ENCODE measurements at regions not wholly inside any gene's neighbourhood (a gene's known extent, or its start where the extent isn't known, plus 50 kb on each side); places are given as distances from the start of the nearest gene placed in this dataset.

GRCh38 chr10:36057180-36057579, 415.1 kb upstream of the FZD8 start:
- Histone ChIP-seq H3K4me3 (ENCODE audit: low read depth in 1 of 2, low read length in 2 of 2) (no peak overlapping the region), H3K9me3 (ENCODE audit: control insufficient read depth in 1 of 2, low read length in 2 of 2) (peaks cover 0 to 7% of the 10 kb centered on the region in 2 donors), H3K4me1 (ENCODE audit: control insufficient read depth in 1 of 2, insufficient read depth in 2 of 2, low read length in 2 of 2) (no peaks in the 10 kb centered on the region), H3K27me3 (ENCODE audit: control insufficient read depth in 1 of 2, insufficient read depth in 2 of 2, low read length in 2 of 2) (no peaks in the 10 kb centered on the region), H3K36me3 (ENCODE audit: control insufficient read depth in 1 of 2, insufficient read depth in 2 of 2, low read length in 2 of 2) (no peaks in the 10 kb centered on the region), H3K9ac (ENCODE audit: low read depth in 1 of 2, low read length in 2 of 2) (no peak overlapping the region), H3K27ac (ENCODE audit: low read depth, low read length) (no peak overlapping the region)

GRCh38 chr10:36053775-36054174, 411.7 kb upstream of the FZD8 start:
- no peaks in the 10 kb centered on the region for H3K36me3 ChIP-seq (ENCODE audit: control insufficient read depth in 1 of 2, insufficient read depth in 2 of 2, low read length in 2 of 2)
- H3K27me3 ChIP-seq (ENCODE audit: control insufficient read depth in 1 of 2, insufficient read depth in 2 of 2, low read length in 2 of 2) = no peaks in the 10 kb centered on the region
- H3K4me3 ChIP-seq (ENCODE audit: low read depth in 1 of 2, low read length in 2 of 2) = no peak overlapping the region
- peaks cover 0 to 7% of the 10 kb centered on the region in 2 donors for H3K9me3 ChIP-seq (ENCODE audit: control insufficient read depth in 1 of 2, low read length in 2 of 2)
- no peak overlapping the region for H3K27ac ChIP-seq (ENCODE audit: low read depth, low read length)
- no peaks in the 10 kb centered on the region for H3K4me1 ChIP-seq (ENCODE audit: control insufficient read depth in 1 of 2, insufficient read depth in 2 of 2, low read length in 2 of 2)
- H3K9ac ChIP-seq (ENCODE audit: low read depth in 1 of 2, low read length in 2 of 2) = no peak overlapping the region

GRCh38 chr10:36053271-36053670, 411.2 kb upstream of the FZD8 start:
- Histone ChIP-seq H3K36me3 (ENCODE audit: control insufficient read depth in 1 of 2, insufficient read depth in 2 of 2, low read length in 2 of 2) (no peaks in the 10 kb centered on the region), H3K27me3 (ENCODE audit: control insufficient read depth in 1 of 2, insufficient read depth in 2 of 2, low read length in 2 of 2) (no peaks in the 10 kb centered on the region), H3K4me3 (ENCODE audit: low read depth in 1 of 2, low read length in 2 of 2) (no peak overlapping the region), H3K9me3 (ENCODE audit: control insufficient read depth in 1 of 2, low read length in 2 of 2) (peaks cover 0 to 7% of the 10 kb centered on the region in 2 donors), H3K27ac (ENCODE audit: low read depth, low read length) (no peak overlapping the region), H3K4me1 (ENCODE audit: control insufficient read depth in 1 of 2, insufficient read depth in 2 of 2, low read length in 2 of 2) (no peaks in the 10 kb centered on the region), H3K9ac (ENCODE audit: low read depth in 1 of 2, low read length in 2 of 2) (no peak overlapping the region)

GRCh38 chr10:36051500-36051991, 409.4 kb upstream of the FZD8 start:
- H3K36me3 ChIP-seq (ENCODE audit: control insufficient read depth in 1 of 2, insufficient read depth in 2 of 2, low read length in 2 of 2) = no peaks in the 10 kb centered on the region
- H3K9ac ChIP-seq (ENCODE audit: low read depth in 1 of 2, low read length in 2 of 2) = no peak overlapping the region
- H3K9me3 ChIP-seq (ENCODE audit: control insufficient read depth in 1 of 2, low read length in 2 of 2) = peaks cover 0 to 9% of the 10 kb centered on the region in 2 donors
- H3K27ac ChIP-seq (ENCODE audit: low read depth, low read length) = no peak overlapping the region
- no peaks in the 10 kb centered on the region for H3K4me1 ChIP-seq (ENCODE audit: control insufficient read depth in 1 of 2, insufficient read depth in 2 of 2, low read length in 2 of 2)
- H3K4me3 ChIP-seq (ENCODE audit: low read depth in 1 of 2, low read length in 2 of 2) = no peak overlapping the region
- no peaks in the 10 kb centered on the region for H3K27me3 ChIP-seq (ENCODE audit: control insufficient read depth in 1 of 2, insufficient read depth in 2 of 2, low read length in 2 of 2)

GRCh38 chr10:36050763-36051499, 408.8 kb upstream of the FZD8 start:
- Histone ChIP-seq H3K9ac (ENCODE audit: low read depth in 1 of 2, low read length in 2 of 2) (no peak overlapping the region), H3K4me1 (ENCODE audit: control insufficient read depth in 1 of 2, insufficient read depth in 2 of 2, low read length in 2 of 2) (no peaks in the 10 kb centered on the region), H3K36me3 (ENCODE audit: control insufficient read depth in 1 of 2, insufficient read depth in 2 of 2, low read length in 2 of 2) (no peaks in the 10 kb centered on the region), H3K27me3 (ENCODE audit: control insufficient read depth in 1 of 2, insufficient read depth in 2 of 2, low read length in 2 of 2) (no peaks in the 10 kb centered on the region), H3K9me3 (ENCODE audit: control insufficient read depth in 1 of 2, low read length in 2 of 2) (peaks cover 0 to 9% of the 10 kb centered on the region in 2 donors), H3K4me3 (ENCODE audit: low read depth in 1 of 2, low read length in 2 of 2) (no peak overlapping the region), H3K27ac (ENCODE audit: low read depth, low read length) (no peak overlapping the region)

GRCh38 chr10:36048780-36049179, 406.7 kb upstream of the FZD8 start:
- H3K4me1 ChIP-seq (ENCODE audit: control insufficient read depth in 1 of 2, insufficient read depth in 2 of 2, low read length in 2 of 2) = no peaks in the 10 kb centered on the region
- no peak overlapping the region for H3K4me3 ChIP-seq (ENCODE audit: low read depth in 1 of 2, low read length in 2 of 2)

GRCh38 chr10:36048236-36048635, 406.1 kb upstream of the FZD8 start:
- Histone ChIP-seq H3K9me3 (ENCODE audit: control insufficient read depth in 1 of 2, low read length in 2 of 2) (peaks cover 0 to 5% of the 10 kb centered on the region in 2 donors), H3K27ac (ENCODE audit: low read depth, low read length) (no peak overlapping the region), H3K4me3 (ENCODE audit: low read depth in 1 of 2, low read length in 2 of 2) (no peak overlapping the region), H3K9ac (ENCODE audit: low read depth in 1 of 2, low read length in 2 of 2) (no peak overlapping the region), H3K27me3 (ENCODE audit: control insufficient read depth in 1 of 2, insufficient read depth in 2 of 2, low read length in 2 of 2) (no peaks in the 10 kb centered on the region), H3K36me3 (ENCODE audit: control insufficient read depth in 1 of 2, insufficient read depth in 2 of 2, low read length in 2 of 2) (no peaks in the 10 kb centered on the region), H3K4me1 (ENCODE audit: control insufficient read depth in 1 of 2, insufficient read depth in 2 of 2, low read length in 2 of 2) (no peaks in the 10 kb centered on the region)

More at GRCh38 chr10:36048780-36049179, 406.7 kb upstream of the FZD8 start:
- peaks cover 0 to 5% of the 10 kb centered on the region in 2 donors for H3K9me3 ChIP-seq (ENCODE audit: control insufficient read depth in 1 of 2, low read length in 2 of 2)
- H3K9ac ChIP-seq (ENCODE audit: low read depth in 1 of 2, low read length in 2 of 2) = no peak overlapping the region
- no peak overlapping the region for H3K27ac ChIP-seq (ENCODE audit: low read depth, low read length)
- no peaks in the 10 kb centered on the region for H3K36me3 ChIP-seq (ENCODE audit: control insufficient read depth in 1 of 2, insufficient read depth in 2 of 2, low read length in 2 of 2)
- no peaks in the 10 kb centered on the region for H3K27me3 ChIP-seq (ENCODE audit: control insufficient read depth in 1 of 2, insufficient read depth in 2 of 2, low read length in 2 of 2)

- Histone ChIP-seq H3K4me1 (ENCODE audit: control insufficient read depth in 1 of 2, insufficient read depth in 2 of 2, low read length in 2 of 2) (no peaks in the 10 kb centered on the region), H3K9me3 (ENCODE audit: control insufficient read depth in 1 of 2, low read length in 2 of 2) (peaks cover 0 to 3% of the 10 kb centered on the region in 2 donors), H3K36me3 (ENCODE audit: control insufficient read depth in 1 of 2, insufficient read depth in 2 of 2, low read length in 2 of 2) (no peaks in the 10 kb centered on the region), H3K4me3 (ENCODE audit: low read depth in 1 of 2, low read length in 2 of 2) (no peak overlapping the region), H3K9ac (ENCODE audit: low read depth in 1 of 2, low read length in 2 of 2) (no peak overlapping the region), H3K27me3 (ENCODE audit: control insufficient read depth in 1 of 2, insufficient read depth in 2 of 2, low read length in 2 of 2) (no peaks in the 10 kb centered on the region), H3K27ac (ENCODE audit: low read depth, low read length) (no peak overlapping the region)
Measured at GRCh38 chr10:36042135-36042534, 400.0 kb upstream of the FZD8 start.

GRCh38 chr10:36038316-36038955, 396.3 kb upstream of the FZD8 start:
- no peak overlapping the region for H3K9ac ChIP-seq (ENCODE audit: low read depth in 1 of 2, low read length in 2 of 2)
- no peaks in the 10 kb centered on the region for H3K36me3 ChIP-seq (ENCODE audit: control insufficient read depth in 1 of 2, insufficient read depth in 2 of 2, low read length in 2 of 2)
- H3K4me1 ChIP-seq (ENCODE audit: control insufficient read depth in 1 of 2, insufficient read depth in 2 of 2, low read length in 2 of 2) = no peaks in the 10 kb centered on the region
- no peak overlapping the region for H3K27ac ChIP-seq (ENCODE audit: low read depth, low read length)
- H3K27me3 ChIP-seq (ENCODE audit: control insufficient read depth in 1 of 2, insufficient read depth in 2 of 2, low read length in 2 of 2) = no peaks in the 10 kb centered on the region
- H3K9me3 ChIP-seq (ENCODE audit: control insufficient read depth in 1 of 2, low read length in 2 of 2) = peaks cover 0 to 3% of the 10 kb centered on the region in 2 donors
- H3K4me3 ChIP-seq (ENCODE audit: low read depth in 1 of 2, low read length in 2 of 2) = no peak overlapping the region

- Histone ChIP-seq H3K9me3 (ENCODE audit: control insufficient read depth in 1 of 2, low read length in 2 of 2) (no peaks in the 10 kb centered on the region), H3K9ac (ENCODE audit: low read depth in 1 of 2, low read length in 2 of 2) (no peak overlapping the region), H3K4me1 (ENCODE audit: control insufficient read depth in 1 of 2, insufficient read depth in 2 of 2, low read length in 2 of 2) (no peaks in the 10 kb centered on the region), H3K27me3 (ENCODE audit: control insufficient read depth in 1 of 2, insufficient read depth in 2 of 2, low read length in 2 of 2) (no peaks in the 10 kb centered on the region), H3K27ac (ENCODE audit: low read depth, low read length) (no peak overlapping the region), H3K36me3 (ENCODE audit: control insufficient read depth in 1 of 2, insufficient read depth in 2 of 2, low read length in 2 of 2) (no peaks in the 10 kb centered on the region), H3K4me3 (ENCODE audit: low read depth in 1 of 2, low read length in 2 of 2) (no peak overlapping the region)
Measured at GRCh38 chr10:36036137-36036536, 394.0 kb upstream of the FZD8 start.
